ENCODE measurements at regions not wholly inside any gene's neighbourhood (a gene's known extent, or its start where the extent isn't known, plus 50 kb on each side); places are given as distances from the start of the nearest gene placed in this dataset.
"Not testable (repeated sequence)": the region's sequence is repeated elsewhere in the genome, so short reads cannot be mapped to it uniquely, and the experiment has no call there.

- no peak for DNase-seq (ENCODE audit: low read depth)
Observed at GRCh38 chr2:184316921-184317320, 281.4 kb upstream of the ZNF804A start.

- no peak for DNase-seq (ENCODE audit: low read depth)
Observed at GRCh38 chr2:184322615-184323014, 275.7 kb upstream of the ZNF804A start.

DNA sequence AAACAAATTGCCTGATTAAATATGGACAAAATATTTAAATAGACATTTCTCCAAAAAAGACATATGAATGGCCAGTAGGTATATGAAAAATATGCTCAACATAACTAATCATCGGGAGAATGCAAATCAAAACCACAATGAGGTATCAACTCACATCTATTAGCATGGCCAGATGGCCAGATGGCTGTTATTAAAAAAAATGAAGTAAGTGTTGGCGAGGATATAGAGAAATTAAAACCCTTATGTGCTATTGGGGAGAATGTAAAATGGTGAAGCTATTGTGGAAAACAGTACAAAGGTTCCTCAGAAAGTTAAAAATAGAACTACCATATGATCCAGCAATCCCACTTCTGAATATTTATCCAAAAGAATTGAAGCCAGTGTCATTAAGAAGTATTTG, 272.3 kb upstream of the ZNF804A start:
- no peak for DNase-seq (ENCODE audit: low read depth)

DNA sequence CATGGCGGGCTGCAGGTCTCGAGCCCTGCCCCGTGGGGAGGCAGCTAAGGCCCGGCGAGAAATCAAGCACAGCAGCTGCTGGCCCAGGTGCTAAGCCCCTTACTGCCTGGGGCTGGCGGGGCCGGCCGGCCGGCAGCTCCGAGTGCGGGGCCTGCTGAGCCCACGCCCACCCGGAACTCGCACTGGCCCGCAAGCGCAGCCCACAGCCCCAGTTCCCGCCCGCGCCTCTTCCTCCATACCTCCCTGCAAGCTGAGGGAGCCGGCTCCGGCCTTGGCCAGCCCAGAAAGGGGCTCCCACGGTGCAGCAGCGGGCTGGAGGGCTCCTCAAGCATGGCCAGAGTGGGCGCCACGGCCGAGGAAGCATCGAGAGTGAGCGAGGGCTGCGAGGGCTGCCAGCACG, 270.5 kb upstream of the ZNF804A start:
- DNase-seq (ENCODE audit: low read depth): not testable (repeated sequence)

- DNase-seq (ENCODE audit: low read depth): not testable (repeated sequence)
Observed at GRCh38 chr2:184330561-184330960, 267.8 kb upstream of the ZNF804A start.

- no peak for DNase-seq (ENCODE audit: low read depth)
Observed at GRCh38 chr2:184336688-184337087, 261.6 kb upstream of the ZNF804A start.

DNA sequence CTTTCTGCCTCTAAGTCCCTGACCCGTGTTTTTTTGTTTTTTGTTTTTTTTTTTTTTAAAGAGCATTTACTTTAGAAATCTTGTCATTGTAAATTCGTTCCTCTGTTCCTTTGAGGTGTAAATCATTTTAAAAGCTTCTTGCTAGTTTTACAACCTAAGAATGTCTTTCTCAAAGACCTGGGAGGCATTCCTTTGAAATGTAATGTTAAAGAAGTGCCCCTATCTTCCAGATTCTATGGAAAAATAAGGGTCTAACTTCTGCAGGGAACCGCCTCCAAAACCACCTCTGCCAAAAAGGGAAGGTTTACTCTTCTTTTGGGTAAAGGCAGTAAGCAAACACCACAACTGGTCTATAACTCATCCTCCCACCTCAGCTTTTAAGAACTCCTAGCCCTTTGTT, 259.6 kb upstream of the ZNF804A start:
- no peak for DNase-seq (ENCODE audit: low read depth)

- DNase-seq (ENCODE audit: low read depth): no peak
Observed at GRCh38 chr2:184339966-184340365, 258.4 kb upstream of the ZNF804A start.

- no peak for DNase-seq (ENCODE audit: low read depth)
Observed at GRCh38 chr2:184346338-184346862, 251.9 kb upstream of the ZNF804A start.

DNA sequence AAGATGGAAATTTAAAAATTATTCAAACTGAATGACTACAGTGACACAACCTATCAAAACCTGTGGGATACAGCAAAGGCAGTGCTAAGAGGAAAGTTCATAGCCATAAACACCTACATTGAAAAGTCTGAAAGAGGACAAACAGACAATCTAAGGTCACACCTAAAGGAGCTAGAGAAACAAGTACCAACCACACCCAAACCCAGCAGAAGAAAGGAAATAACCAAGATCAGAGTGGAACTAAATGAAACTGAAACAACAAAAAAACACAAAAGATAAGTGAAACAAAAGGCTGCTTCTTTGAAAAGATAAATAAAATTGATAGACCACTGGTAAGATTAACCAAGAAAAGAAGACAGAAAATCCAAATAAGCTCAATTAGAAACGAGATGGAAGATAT, 247.2 kb upstream of the ZNF804A start:
- DNase-seq (ENCODE audit: low read depth): no peak

DNA sequence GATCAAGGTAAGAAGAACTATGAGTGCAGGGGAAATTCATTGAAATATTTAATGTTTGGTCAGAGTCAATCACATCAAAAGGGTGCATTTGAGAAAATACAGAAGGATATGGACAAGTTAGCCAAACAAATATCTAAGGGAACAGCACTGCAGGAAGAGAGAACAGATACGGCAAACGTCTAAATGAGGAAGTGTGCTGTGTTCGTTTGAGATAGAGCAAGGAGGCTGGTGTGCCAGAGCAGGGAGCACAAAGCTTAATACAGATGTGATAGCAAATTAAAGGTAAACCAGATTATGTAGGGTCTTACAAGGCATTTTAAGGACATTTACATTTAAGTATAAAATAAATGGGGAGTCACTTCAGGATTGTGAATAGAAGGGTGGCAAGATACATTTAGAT, 241.3 kb upstream of the ZNF804A start:
- no peak for DNase-seq (ENCODE audit: low read depth)

- no peak for DNase-seq (ENCODE audit: low read depth)
Observed at GRCh38 chr2:184359379-184359778, 238.9 kb upstream of the ZNF804A start.

DNA sequence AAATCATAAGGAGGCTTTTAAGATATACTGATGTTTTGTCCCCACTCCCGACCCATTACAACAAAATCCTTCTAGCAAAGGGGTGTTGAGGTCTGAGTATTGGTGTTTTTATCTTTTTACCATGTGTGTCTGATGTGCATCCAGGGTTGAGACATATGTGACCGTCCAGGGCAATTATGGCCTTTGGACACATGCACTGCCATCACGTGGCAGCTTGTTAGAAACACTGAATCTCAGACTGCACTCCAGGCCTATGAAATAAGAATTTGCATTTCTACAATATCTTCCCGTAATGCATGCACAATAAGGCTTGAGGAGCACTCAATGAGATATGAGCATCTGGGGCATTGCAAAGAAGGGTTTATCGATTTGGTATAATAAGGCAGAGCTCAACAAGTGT, 235.1 kb upstream of the ZNF804A start:
- no peak for DNase-seq (ENCODE audit: low read depth)

DNA sequence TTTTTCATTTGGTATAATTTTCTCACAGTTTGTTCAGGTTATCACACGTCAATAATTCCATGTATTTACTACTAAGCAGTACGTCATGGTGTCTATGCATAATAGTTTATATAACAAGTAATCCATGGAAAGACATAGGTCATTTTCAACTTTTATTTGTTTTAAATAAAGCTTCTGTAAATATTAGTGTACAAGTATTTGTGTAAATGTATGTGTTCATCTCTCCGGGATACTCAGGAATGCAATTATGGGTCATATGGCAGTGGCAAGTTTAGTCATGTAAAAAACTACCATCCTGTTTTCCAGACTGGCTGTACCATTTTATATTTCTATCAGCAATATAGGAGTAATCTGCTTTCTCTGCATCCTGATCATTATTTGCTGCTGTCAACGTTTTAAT, 231.1 kb upstream of the ZNF804A start:
- DNase-seq (ENCODE audit: low read depth): no peak

- no peak for DNase-seq (ENCODE audit: low read depth)
Observed at GRCh38 chr2:184369307-184369706, 229.0 kb upstream of the ZNF804A start.

- no peak for DNase-seq (ENCODE audit: low read depth)
Observed at GRCh38 chr2:184370954-184371353, 227.4 kb upstream of the ZNF804A start.

DNA sequence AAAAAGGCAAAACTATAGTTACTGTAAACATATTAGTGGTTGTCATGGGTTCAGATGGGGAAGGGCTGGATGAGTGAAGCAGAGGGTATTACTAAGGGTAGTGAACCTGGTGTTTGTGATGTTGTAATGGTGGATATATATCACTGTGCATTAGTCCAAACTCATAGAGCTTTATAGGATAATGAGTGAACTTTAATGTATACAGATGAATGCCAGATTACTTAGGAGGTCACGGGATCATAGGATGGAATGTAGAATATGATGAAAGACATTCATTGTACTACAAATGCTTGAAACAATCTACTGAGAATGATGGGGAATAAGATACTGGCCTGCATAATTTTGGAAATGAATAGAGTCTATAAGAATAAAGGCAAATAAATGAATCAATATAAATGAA, 226.7 kb upstream of the ZNF804A start:
- no peak for DNase-seq (ENCODE audit: low read depth)

DNA sequence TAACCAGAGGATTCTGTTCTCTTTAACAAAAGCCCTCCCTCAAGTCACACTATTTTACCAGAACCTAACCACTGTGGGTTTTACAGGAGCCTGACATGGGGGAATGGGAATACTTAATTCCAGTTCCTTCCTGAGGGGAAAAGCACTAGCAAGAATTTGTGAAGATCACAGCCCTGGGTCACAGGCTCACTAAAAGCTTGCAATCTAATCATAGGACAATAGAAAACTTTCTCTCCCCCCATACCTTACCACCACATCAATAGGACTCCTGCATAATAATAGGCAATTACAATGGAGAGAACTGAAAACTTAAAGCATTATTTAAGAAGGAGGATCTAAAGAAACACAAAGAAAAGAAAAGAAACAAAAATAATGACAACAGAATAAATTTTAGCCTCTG, 225.8 kb upstream of the ZNF804A start:
- DNase-seq (ENCODE audit: low read depth): no peak

- no peak for DNase-seq (ENCODE audit: low read depth)
Observed at GRCh38 chr2:184394642-184395041, 203.7 kb upstream of the ZNF804A start.

- no peak for DNase-seq (ENCODE audit: low read depth)
Observed at GRCh38 chr2:184402381-184402780, 195.9 kb upstream of the ZNF804A start.

GRCh38 chr2:184407041-184407630, 191.2 kb upstream of the ZNF804A start:
- DNase-seq (ENCODE audit: low read depth): not testable (repeated sequence)

- no peak for DNase-seq (ENCODE audit: low read depth)
Observed at GRCh38 chr2:184410160-184410559, 188.2 kb upstream of the ZNF804A start.

GRCh38 chr2:184413221-184413620, 185.1 kb upstream of the ZNF804A start:
- no peak for DNase-seq (ENCODE audit: low read depth)

DNA sequence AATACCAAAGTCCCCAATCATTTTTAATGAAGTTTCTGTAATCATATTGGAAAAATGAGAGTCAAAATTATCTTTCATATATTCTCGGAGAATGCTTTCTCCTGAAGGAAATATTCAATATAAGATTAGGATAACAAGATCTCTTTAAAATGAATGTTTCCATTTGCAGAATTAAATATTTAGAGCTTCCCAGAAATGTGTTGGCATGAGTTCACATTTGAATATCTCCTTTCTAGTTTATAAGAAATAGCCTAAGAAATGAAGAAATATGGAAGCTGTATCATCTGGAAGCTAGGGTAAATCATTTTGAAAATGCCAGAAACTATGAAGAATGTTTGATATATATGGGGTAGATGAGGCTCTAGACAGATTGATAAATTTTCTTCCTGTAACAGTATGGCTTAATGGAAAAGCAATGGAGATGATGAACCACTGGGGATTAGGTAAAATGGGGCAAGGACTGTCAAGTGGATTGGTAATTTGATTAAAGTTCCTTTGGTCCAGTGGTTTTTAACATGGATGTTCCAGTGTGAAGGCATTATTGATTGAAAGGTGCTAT, 184.6 kb upstream of the ZNF804A start:
- DNase-seq (ENCODE audit: low read depth): no peak
